ENCODE measurements at regions not wholly inside any gene's neighbourhood (a gene's known extent, or its start where the extent isn't known, plus 50 kb on each side); places are given as distances from the start of the nearest gene placed in this dataset.
"Not testable (repeated sequence)": the region's sequence is repeated elsewhere in the genome, so short reads cannot be mapped to it uniquely, and the experiment has no call there.

DNA sequence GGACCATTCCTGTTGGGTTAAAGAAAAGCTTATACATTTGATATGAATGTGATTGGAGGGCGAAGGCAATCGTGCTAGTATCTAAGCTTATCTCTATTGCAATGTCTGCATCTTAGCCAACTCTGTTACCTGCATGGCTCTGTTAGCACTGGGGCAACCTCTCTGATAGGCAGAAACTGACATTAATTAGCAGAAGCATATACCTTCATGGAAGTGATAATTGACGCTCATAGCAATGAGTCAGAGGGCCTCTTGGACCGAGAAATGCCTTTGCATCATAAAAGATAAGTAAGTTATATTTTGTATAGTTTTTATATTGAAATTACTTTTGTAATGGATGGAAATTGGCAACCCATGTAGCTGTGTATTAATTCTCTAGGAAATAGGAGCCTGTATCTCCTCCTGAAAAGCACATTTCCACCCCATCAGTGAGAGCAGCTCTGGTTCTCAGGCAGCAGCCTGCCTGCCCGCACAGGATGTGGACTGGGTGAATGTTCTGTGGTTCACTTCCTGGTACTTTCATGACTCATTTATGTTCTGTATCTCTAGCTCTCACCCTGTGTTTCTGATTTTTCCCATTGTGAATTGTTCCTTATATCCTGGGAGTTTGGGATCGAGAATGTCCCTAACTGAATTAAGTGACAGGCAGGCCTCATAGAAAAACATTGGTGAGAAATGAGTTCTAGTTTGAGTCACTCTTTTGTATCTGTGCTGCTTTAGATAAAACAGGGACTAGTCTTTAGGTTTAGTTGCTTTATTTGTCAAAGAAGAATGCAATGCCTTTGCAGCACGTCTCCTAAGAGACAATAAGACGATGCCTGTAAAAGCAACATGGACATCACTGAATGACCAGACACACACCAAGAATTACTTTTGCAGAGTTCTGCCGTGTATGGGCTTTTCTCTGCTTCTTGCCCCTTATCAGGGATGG is 344.9 kb downstream of the DCDC2C start:
- no peak for DNase-seq (ENCODE audit: low read depth in 3 of 3)

DNA sequence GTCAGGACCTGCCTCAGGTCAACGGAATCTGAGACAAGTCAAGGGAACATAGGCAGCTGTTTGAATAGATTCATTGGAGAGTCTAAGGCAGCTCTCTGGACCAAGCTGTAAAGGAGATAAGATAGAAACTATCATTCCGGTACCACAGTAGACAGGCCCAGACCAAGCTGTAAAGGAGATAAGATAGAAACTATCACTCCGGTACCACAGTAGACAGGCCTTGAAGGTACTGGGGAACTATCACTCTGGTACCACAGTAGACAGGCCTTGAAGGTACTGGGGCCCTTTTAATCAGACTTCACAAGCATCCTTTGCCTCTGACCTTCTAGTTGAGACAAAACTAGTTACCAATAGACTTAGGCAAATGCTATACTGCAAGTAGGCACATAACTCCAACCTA is 346.1 kb downstream of the DCDC2C start:
- DNase-seq (ENCODE audit: low read depth in 3 of 3), result no peak

- no peak for DNase-seq (ENCODE audit: low read depth in 3 of 3)
Observed at GRCh38 chr2:4053769-4054493, 350.6 kb downstream of the DCDC2C start.

GRCh38 chr2:4066217-4066616 is 362.8 kb downstream of the DCDC2C start:
- no peak for DNase-seq (ENCODE audit: low read depth in 3 of 3)

- DNase-seq (ENCODE audit: low read depth in 3 of 3), result no peak
Observed at GRCh38 chr2:4073026-4073569, 369.7 kb downstream of the DCDC2C start.

DNA sequence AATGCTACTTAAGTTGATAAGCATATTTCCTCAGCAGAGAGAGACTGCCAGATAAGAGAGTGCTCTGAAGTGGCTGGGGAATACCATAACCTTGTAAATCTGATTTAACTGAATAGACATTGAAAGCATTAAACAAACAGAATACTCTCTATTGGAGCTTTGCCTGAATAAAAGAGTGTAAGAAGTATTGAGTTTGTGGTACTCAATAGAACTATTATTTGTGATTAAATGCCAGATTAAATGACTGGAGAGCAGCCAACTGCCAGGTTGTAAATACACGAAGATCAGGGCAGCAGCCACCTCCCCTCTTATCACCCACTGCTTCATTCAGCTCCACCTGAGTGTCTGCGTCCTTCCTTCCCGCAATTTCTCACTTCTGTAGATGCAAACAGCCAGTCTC is 373.6 kb downstream of the DCDC2C start:
- no peak for DNase-seq (ENCODE audit: low read depth in 3 of 3)

DNA sequence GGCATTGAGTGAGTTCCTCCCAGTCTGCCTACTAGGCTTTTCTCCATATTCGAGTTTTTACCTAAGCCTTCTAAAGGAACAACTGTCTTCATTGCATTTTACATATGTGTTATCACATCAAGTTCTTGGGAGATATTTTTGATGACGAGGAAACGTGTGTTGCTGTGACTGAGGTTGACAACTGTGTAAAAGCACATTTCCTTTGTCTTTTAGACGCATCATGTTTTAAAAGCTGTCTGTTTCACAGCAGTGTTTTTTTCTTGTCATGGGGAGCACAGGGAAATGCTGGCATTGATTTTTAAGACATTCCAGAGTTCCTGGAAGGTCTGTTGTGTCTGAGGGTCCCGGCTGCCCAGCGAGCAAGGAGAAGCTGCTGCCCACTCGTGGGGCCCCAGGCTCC is 381.8 kb downstream of the DCDC2C start:
- DNase-seq (ENCODE audit: low read depth in 3 of 3), result no peak

DNA sequence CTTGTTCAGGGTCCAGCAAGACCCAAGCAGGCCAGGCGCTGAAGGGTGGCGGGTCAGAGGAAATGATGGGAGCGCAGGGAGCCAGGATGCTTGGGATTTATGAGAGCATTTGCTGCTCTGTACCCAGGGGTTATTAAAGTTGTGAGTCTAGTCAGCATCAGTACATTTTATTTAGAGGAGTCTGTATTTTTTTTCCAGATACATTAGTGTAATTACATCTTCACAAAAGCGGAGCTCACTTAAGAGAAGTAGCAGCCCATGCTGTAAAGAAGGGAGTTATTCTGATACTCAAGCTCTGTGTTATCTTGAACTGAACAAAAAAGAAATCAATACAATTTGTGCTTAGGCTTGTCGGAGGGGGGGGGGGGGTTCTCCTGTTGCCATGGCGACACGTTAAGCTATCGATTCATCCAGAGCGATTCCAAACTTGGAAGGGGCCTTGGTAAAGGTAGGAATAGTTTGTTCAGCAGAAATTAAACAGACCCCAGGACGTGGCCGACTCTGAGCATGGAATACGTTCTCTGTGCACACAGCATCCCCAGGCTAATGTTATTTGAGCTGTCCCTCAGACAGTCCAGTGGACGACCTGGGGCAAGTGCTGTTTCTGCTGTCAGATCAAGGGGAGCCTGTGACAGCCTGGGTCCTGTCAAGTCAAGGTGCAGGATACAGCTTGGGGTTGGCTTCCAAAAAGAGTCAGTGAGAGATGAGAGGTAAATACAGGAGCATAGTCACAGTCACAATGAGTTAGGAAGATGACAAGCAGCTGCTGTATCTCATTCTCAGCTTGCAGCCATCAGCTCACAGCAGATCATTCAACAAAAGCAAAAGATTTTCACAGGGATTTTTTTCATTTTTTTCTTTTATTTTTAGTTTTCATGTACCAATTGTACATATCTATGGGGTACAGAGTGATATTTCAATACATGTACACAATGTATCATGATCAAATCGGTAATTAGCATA is 387.6 kb downstream of the DCDC2C start:
- DNase-seq (ENCODE audit: low read depth in 3 of 3), result no peak

- DNase-seq (ENCODE audit: low read depth in 3 of 3), result no peak
Observed at GRCh38 chr2:4091869-4092268, 388.5 kb downstream of the DCDC2C start.

DNA sequence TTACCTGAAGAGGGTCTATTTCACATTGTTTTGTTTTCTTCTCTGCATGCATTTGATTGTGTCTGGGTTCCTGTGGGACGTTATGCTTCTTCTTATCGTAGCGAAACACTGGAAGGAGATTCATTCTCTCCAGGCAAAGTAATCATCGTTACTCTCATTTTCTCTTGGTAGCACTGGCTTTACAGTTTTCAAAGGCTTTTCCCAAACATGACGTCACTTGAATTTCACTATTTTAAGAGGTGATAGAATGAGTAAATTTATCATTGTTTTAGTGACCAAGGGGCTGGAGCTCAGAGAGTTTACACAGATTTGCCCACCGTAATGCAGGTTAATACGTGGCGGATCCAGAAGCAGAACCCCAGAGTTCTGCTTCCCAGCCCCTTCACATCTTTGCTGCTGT is 391.4 kb downstream of the DCDC2C start:
- DNase-seq (ENCODE audit: low read depth in 3 of 3), result no peak

- no peak for DNase-seq (ENCODE audit: low read depth in 3 of 3)
Observed at GRCh38 chr2:4096978-4097766, 393.8 kb downstream of the DCDC2C start.

DNA sequence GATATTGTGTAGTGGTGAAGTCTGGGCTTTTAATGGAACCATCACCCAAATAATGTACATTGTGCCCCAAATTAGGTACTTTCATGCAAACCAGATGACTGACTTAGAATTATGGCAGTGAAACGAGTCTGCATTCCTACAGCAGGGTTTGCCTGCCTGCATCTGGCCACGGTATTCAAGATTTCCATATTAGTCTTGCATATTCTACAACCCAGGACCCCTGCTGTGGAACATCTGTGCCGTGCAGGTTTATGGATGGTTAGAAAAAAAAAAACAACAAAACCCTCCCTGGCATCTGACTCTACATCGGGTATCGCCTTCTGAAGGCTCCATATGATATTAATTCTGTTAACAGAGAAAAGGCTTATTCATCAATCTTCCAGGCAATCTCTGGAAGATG is 394.8 kb downstream of the DCDC2C start:
- DNase-seq (ENCODE audit: low read depth in 3 of 3), result no peak

DNA sequence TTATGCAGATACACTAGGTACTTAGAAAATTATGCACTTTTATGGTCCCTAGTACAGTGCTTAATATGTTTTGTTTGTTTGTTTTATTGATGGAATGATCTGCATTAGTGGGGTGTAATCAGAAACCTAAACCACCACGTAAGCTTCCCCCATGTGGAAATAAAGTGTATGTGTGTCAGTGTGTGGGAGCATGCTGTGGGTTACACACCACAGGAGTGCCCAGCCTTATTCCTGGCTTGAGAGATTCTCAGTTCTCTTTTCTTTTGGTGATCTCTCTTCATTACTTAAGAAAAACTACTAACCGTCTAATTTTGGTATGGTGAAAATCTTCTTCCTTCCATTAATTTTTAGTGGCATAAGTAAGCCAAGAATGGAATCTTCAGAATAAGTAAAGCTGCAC is 398.6 kb downstream of the DCDC2C start:
- DNase-seq (ENCODE audit: low read depth in 3 of 3), result no peak

- DNase-seq (ENCODE audit: low read depth in 3 of 3), result no peak
Observed at GRCh38 chr2:4107179-4107578, 403.8 kb downstream of the DCDC2C start.

DNA sequence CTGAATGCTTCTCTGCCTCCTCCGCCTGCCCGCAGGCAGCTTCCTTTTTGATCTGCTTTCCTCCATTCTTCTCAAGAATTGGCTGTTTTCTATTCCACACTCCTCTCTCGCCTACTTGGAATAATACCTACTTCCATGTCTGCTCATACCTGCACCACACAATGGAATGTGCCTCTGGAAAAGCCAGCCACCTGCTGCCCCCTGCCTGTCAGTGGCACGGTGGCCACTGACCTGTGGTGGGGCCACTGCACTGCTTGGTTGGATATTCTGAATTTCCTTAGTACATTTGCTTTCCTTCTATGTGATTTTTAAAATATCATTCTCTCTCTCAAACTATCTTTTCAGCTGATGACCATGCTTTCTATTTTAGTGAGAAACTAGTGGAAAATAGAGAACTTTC is 406.9 kb downstream of the DCDC2C start:
- no peak for DNase-seq (ENCODE audit: low read depth in 3 of 3)

DNA sequence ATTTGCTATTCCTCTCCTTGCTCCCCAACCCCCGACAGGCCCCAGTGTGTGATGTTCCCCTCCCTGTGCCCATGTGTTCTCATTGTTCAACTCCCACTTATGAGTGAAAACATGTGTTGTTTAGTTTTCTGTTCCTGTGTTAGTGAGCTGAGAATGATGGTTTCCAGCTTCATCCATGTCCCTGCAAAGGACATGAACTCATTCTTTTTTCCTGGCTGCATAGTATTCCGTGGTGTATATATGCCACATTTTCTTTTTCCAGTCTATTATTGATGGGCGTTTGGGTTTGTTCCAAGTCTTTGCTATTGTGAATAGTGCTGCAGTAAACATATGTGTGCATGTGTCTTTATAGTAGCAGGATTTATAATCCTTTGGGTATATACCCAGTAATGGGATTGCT is 412.1 kb downstream of the DCDC2C start:
- not testable (repeated sequence) for DNase-seq (ENCODE audit: low read depth in 3 of 3)

- DNase-seq (ENCODE audit: low read depth in 3 of 3), result no peak
Observed at GRCh38 chr2:4122726-4123125, 419.4 kb downstream of the DCDC2C start.

DNA sequence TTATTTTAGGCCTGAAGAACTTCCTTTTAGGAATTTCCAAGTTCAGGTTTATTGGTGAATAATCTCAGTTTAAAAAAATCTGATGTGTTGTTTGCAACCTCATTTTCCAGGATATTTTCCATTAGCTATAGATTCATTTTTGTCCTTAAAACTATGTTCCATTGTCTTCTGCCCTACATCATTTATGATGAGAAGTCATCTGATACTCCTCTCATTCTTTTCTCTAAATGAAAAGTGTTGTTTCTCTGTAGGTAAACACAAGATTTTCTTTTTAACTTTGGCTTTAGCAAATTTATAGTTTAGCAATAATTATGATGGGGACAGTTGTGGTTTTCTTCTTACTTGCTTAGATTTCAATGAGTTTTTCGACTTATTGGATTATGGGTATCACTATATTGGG is 427.3 kb downstream of the DCDC2C start:
- DNase-seq (ENCODE audit: low read depth in 3 of 3), result no peak

GRCh38 chr2:4134551-4135550 is 431.5 kb downstream of the DCDC2C start:
- no peak for DNase-seq (ENCODE audit: low read depth in 3 of 3)

DNA sequence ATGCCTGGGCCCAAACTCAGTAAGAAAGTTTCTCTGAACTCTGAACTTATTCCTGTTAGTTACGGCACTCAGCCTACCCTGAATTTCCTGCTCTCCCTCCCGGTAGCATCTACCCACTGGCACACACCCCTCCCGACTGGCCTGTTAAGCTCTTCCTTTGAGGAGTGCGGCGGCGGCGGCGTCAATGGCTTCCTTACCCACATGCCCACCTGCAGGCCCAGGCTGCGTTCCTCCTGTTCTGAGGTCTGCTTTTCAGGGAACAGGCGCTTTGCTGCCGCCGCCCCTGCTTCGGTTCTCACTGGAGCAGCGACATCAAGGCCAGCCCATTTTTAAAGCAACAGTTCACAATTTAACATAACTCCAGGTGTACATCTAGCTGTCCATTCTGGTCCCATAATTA is 432.4 kb downstream of the DCDC2C start:
- DNase-seq (ENCODE audit: low read depth in 3 of 3), result no peak
